ENCODE measurements at regions not wholly inside any gene's neighbourhood (a gene's known extent, or its start where the extent isn't known, plus 50 kb on each side); places are given as distances from the start of the nearest gene placed in this dataset.

DNA sequence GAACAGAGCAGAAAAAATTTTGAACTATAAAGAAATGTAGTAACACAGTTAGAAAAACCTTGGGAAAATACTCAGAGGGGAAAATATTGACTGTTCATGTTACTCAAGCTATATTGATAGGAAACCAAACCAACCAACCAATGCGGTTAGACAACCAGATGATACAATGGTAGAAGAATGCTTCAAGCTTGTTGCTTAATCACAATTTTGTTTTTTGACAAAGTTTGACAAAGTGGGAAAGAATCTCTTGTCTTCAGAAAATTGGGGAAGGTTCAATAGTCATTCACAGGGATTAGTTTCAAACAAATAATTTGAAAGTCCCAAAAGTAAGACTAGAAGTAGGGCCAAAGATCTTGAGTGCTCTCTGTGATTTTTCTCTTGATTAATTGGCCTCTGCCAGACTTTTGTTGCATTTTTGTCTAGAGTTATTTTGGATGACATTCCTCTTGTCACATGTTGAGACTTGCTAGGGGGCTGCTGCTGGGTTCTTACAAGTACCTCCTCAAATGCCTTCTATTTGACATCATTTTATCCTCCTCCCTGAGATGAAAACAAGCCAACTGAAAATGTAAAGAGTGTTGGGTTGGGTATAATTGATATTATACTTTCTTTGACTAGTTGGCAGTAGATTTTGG is 233.1 kb upstream of the PHYHIPL start:
- TF ChIP-seq POLR2A (IDR thresholded peaks at IDR 0.05; ENCODE audit: low read depth, low read length), result no peak
- no peak for TF ChIP-seq POLR2AphosphoS5 (IDR thresholded peaks at IDR 0.05; ENCODE audit: low read depth, low read length)
- no peak for TF ChIP-seq TAF1 (IDR thresholded peaks at IDR 0.05; ENCODE audit: low read depth, low read length)
- no peak for TF ChIP-seq SPI1 (IDR thresholded peaks at IDR 0.05; ENCODE audit: low read depth, low read length)

Measured in GM12891 (cell line).